IMR-90 (cell line): ENCODE measurements at regions not wholly inside any gene's neighbourhood (a gene's known extent, or its start where the extent isn't known, plus 50 kb on each side); places are given as distances from the start of the nearest gene placed in this dataset.

Source experiments
- ATAC-seq: fragments of 200-7000 bp; cut with Tn5 transposase; 2 replicates; pipeline ENCODE4 v1.9.1; 2020; ENCODE audit warnings: low read depth, mild to moderate bottlenecking, moderate library complexity
- BruUV-seq: library from RNA; stranded (reverse); fragments of 400-500 nt; replicated peaks from 2 replicates; lab custom pipeline; 2021; lab: Mats Ljungman, UMichigan
- CTCF ChIA-PET: fragments of 300-600 bp; formaldehyde crosslinking; extraction: SDS; loops from one replicate; lab custom pipeline; 2021; ENCODE audit warnings: antibody characterized with exemption; lab: Yijun Ruan, JAX
- POLR2A ChIA-PET: fragments of 300-600 bp; sonication (Branson Sonifier 250); formaldehyde crosslinking; loops from one replicate; lab custom pipeline; 2022; ENCODE audit warnings: antibody characterized with exemption; ENCODE audit not compliant: unreplicated experiment; lab: Charles Lee
- DNase-seq: peaks from one replicate; pipeline ENCODE4 v3.0.0; 2013
- H2AFZ ChIP-seq: replicated peaks from 2 replicates; pipeline ENCODE3; 2013; ENCODE audit warnings: low read length, mild to moderate bottlenecking; ENCODE audit not compliant: poor library complexity
- H2AK5ac ChIP-seq: 2 replicates; pipeline ENCODE4 v1.6.1; 2013; ENCODE audit warnings: low read depth, low read length, inconsistent platforms
- H2AK9ac ChIP-seq: replicated peaks from 2 replicates; pipeline ENCODE3; 2013; ENCODE audit warnings: mild to moderate bottlenecking, low read depth, low read length, moderate library complexity; ENCODE audit not compliant: poor library complexity
- H2BK120ac ChIP-seq: 2 replicates; pipeline ENCODE4 v1.6.1; 2013; ENCODE audit warnings: low read depth, low read length, inconsistent platforms
- H2BK15ac ChIP-seq: 3 replicates; pipeline ENCODE4 v1.6.1; 2013; ENCODE audit warnings: low read depth, low read length, inconsistent platforms
- H2BK20ac ChIP-seq: 2 replicates; pipeline ENCODE4 v1.6.1; 2013; ENCODE audit warnings: low read depth, mild to moderate bottlenecking, inconsistent platforms, low read length, moderate library complexity
- H2BK5ac ChIP-seq: 2 replicates; pipeline ENCODE4 v1.6.1; 2013; ENCODE audit warnings: mild to moderate bottlenecking, low read depth, low read length, inconsistent platforms; ENCODE audit not compliant: poor library complexity, severe bottlenecking
- H3K14ac ChIP-seq: replicated peaks from 2 replicates; pipeline ENCODE4 v1.6.1; 2013; ENCODE audit warnings: low read depth, low read length, inconsistent platforms
- H3K18ac ChIP-seq: 2 replicates; pipeline ENCODE4 v1.6.1; 2013; ENCODE audit warnings: low read depth, low read length, control low read depth
- H3K23ac ChIP-seq: 2 replicates; pipeline ENCODE4 v1.6.1; 2013; ENCODE audit warnings: low read depth, low read length, inconsistent platforms
- H3K27ac ChIP-seq: 2 replicates; pipeline ENCODE4 v1.5.1; 2013; ENCODE audit warnings: mild to moderate bottlenecking, control low read depth, low read length; ENCODE audit not compliant: insufficient read depth
- H3K27me3 ChIP-seq: 2 replicates; pipeline ENCODE4 v1.6.1; 2013; ENCODE audit warnings: low read length; ENCODE audit not compliant: control insufficient read depth, insufficient read depth
- H3K36me3 ChIP-seq: 2 replicates; pipeline ENCODE4 v1.6.1; 2013; ENCODE audit warnings: low read length, mixed read lengths; ENCODE audit not compliant: control insufficient read depth, insufficient read depth
- H3K4ac ChIP-seq: 2 replicates; pipeline ENCODE4 v1.6.1; 2013; ENCODE audit warnings: low read depth, low read length, inconsistent platforms
- H3K4me1 ChIP-seq: 2 replicates; pipeline ENCODE4 v1.6.1; 2013; ENCODE audit warnings: low read length, mixed read lengths; ENCODE audit not compliant: control insufficient read depth, insufficient read depth
- H3K4me2 ChIP-seq: 2 replicates; pipeline ENCODE4 v1.6.1; 2013; ENCODE audit warnings: low read depth, mild to moderate bottlenecking, control low read depth, low read length, moderate library complexity
- H3K4me3 ChIP-seq: 2 replicates; pipeline ENCODE4 v1.5.1; 2013; ENCODE audit warnings: low read depth, mild to moderate bottlenecking, control low read depth, low read length, moderate library complexity; ENCODE audit not compliant: insufficient read depth
- H3K56ac ChIP-seq: 2 replicates; pipeline ENCODE4 v1.6.1; 2013; ENCODE audit warnings: low read length, inconsistent platforms; ENCODE audit not compliant: insufficient read depth; ENCODE audit errors: extremely low read depth
- H3K79me1 ChIP-seq, 2 experiments: 2 replicates each; pipeline ENCODE4 v1.6.1; 2013; ENCODE audit warnings: low read length in 2 of 2, inconsistent platforms in 1 of 2, low read depth in 1 of 2
- H3K9ac ChIP-seq: 2 replicates; pipeline ENCODE4 v1.6.1; 2013; ENCODE audit warnings: low read depth, low read length, control low read depth
- H3K9me1 ChIP-seq: 2 replicates; pipeline ENCODE4 v1.6.1; 2013; ENCODE audit warnings: low read length, inconsistent platforms; ENCODE audit not compliant: insufficient read depth
- H3K9me3 ChIP-seq: 2 replicates; pipeline ENCODE4 v1.6.1; 2013; ENCODE audit warnings: low read length; ENCODE audit not compliant: control insufficient read depth, insufficient read depth
- H4K20me1 ChIP-seq: 2 replicates; pipeline ENCODE4 v1.6.1; 2013; ENCODE audit warnings: low read length, inconsistent platforms; ENCODE audit not compliant: insufficient read depth
- H4K5ac ChIP-seq: 2 replicates; pipeline ENCODE4 v1.6.1; 2013; ENCODE audit warnings: mild to moderate bottlenecking, low read depth, low read length, control low read depth
- H4K8ac ChIP-seq, 2 experiments: 2 replicates each; pipeline ENCODE4 v1.6.1; 2013; ENCODE audit warnings: low read depth in 2 of 2, low read length in 2 of 2, control low read depth in 1 of 2, inconsistent platforms in 1 of 2
- H4K91ac ChIP-seq: 2 replicates; pipeline ENCODE4 v1.6.1; 2013; ENCODE audit warnings: low read depth, low read length, inconsistent platforms; ENCODE audit not compliant: insufficient read depth
- BHLHE40 ChIP-seq: fragments of 150-350 bp; IDR thresholded peaks from 2 replicates; pipeline ENCODE4 v1.6.1; 2016; ENCODE audit warnings: mild to moderate bottlenecking, low read depth, low read length
- CEBPB ChIP-seq: IDR thresholded peaks from 2 replicates; pipeline ENCODE4 v1.6.1; 2012; ENCODE audit warnings: low read depth, low read length, improper control_type of control experiment
- CHD1 ChIP-seq: IDR thresholded peaks from 2 replicates; pipeline ENCODE4 v1.6.1; 2012; ENCODE audit warnings: low read depth, low read length, improper control_type of control experiment
- FOS ChIP-seq: fragments of 150-350 bp; IDR thresholded peaks from 2 replicates; pipeline ENCODE4 v1.6.1; 2016; ENCODE audit warnings: low read depth, low read length
- MAFK ChIP-seq: IDR thresholded peaks from 2 replicates; pipeline ENCODE4 v1.6.1; 2012; ENCODE audit warnings: low read depth, low read length, improper control_type of control experiment
- MAZ ChIP-seq: IDR thresholded peaks from 2 replicates; pipeline ENCODE4 v1.6.1; 2012; ENCODE audit warnings: low read depth, mild to moderate bottlenecking, low read length, improper control_type of control experiment, moderate library complexity, borderline replicate concordance
- MXI1 ChIP-seq: IDR thresholded peaks from 2 replicates; pipeline ENCODE4 v1.6.1; 2012; ENCODE audit warnings: low read depth, mild to moderate bottlenecking, low read length, moderate library complexity, borderline replicate concordance
- NFE2L2 ChIP-seq: fragments of 150-350 bp; IDR thresholded peaks from 2 replicates; pipeline ENCODE4 v1.6.1; 2016; ENCODE audit warnings: low read depth, mild to moderate bottlenecking, low read length
- POLR2A ChIP-seq: IDR thresholded peaks from 2 replicates; pipeline ENCODE4 v1.6.1; 2012; ENCODE audit warnings: mild to moderate bottlenecking, low read depth, low read length
- RAD21 ChIP-seq: IDR thresholded peaks from 2 replicates; pipeline ENCODE4 v1.6.1; 2012; ENCODE audit warnings: low read length, improper control_type of control experiment
- RCOR1 ChIP-seq: IDR thresholded peaks from 2 replicates; pipeline ENCODE4 v1.6.1; 2012; ENCODE audit warnings: mild to moderate bottlenecking, low read length, improper control_type of control experiment; ENCODE audit not compliant: insufficient replicate concordance
- RFX5 ChIP-seq: IDR thresholded peaks from 2 replicates; pipeline ENCODE4 v1.8.0; 2012; ENCODE audit warnings: low read depth, mild to moderate bottlenecking, low read length, moderate library complexity
- SMC3 ChIP-seq: fragments of 150-350 bp; IDR thresholded peaks from 2 replicates; pipeline ENCODE4 v1.6.1; 2016; ENCODE audit warnings: low read depth, mild to moderate bottlenecking, antibody characterized with exemption, low read length, moderate library complexity
- WGBS, 2 experiments: methylation state at CpG; one replicate each; pipeline versions ENCODE4 v1.1.5 to v1.1.7; 2013; ENCODE audit warnings: missing lambda C conversion rate in 2 of 2; ENCODE audit not compliant: insufficient read length in 1 of 2; ENCODE audit errors: extremely low coverage in 2 of 2; 5-methylcytosine and 5-hydroxymethylcytosine counted together
- dilution Hi-C: fragments of 300-500 bp; cut with HindIII; formaldehyde crosslinking; loops from one replicate; pipeline ENCODE4 v1.14.3; 2018; ENCODE audit warnings: low sequenced_read_pairs; ENCODE audit not compliant: unreplicated experiment
- in situ Hi-C: fragments of 300-500 bp; cut with MboI; formaldehyde crosslinking; loops from 3 replicates; pipeline ENCODE4 v1.14.3; 2019; ENCODE audit warnings: low sequenced_read_pairs, inconsistent platforms, mixed read lengths
- intact Hi-C: fragments of 100-400 bp; cut with micrococcal nuclease; formaldehyde crosslinking; loops from 2 replicates; pipeline ENCODE4 v1.10.0; 2022
- TF ChIP-seq, protein P1 (sequence below): fragments of 150-350 bp; IDR thresholded peaks from 2 replicates; pipeline ENCODE4 v1.6.1; 2016; ENCODE audit warnings: low read depth, mild to moderate bottlenecking, low read length, moderate library complexity, borderline replicate concordance
- TF ChIP-seq, protein P2 (sequence below): conservative IDR thresholded peaks from 2 replicates; pipeline ENCODE4 v1.5.1; 2012; ENCODE audit warnings: mild to moderate bottlenecking, low read depth, low read length, improper control_type of control experiment
- TF ChIP-seq, protein P3 (sequence below): fragments of 150-350 bp; IDR thresholded peaks from 2 replicates; pipeline ENCODE4 v1.6.1; 2017; ENCODE audit warnings: mild to moderate bottlenecking, antibody characterized with exemption, low read length, low read depth

DNA sequence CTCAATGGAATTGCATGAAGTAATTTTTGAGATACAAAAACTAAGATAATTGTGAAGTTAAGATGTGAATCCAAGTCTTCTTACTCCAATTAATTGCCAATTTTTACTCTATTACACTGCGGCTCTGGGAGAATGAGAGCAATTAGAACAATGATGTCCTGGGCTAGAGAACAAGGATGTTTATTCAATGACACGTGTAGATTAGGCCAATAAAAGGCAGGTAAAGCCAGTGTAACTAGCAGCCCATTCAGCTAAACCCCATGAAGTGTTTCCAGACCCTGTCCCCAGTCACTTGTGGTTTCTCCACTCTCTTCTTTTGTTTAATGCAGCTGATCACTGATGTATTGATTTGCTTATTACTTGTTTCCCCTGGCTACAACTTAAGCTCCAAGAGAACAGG lies 381.1 kb upstream of the ARHGEF26 start:
- H3K4me1 ChIP-seq, result no peaks in the 10 kb centered on the region
- no peaks in the 10 kb centered on the region for H3K36me3 ChIP-seq
- intact Hi-C loops, result no loop called here
- no peak overlapping the region for H3K18ac ChIP-seq
- ATAC-seq (no peak), DNase-seq (no peak)
- no peak overlapping the region for H2BK120ac ChIP-seq
- H3K9ac ChIP-seq, result no peak overlapping the region
- H3K14ac ChIP-seq, result no peak overlapping the region
- H4K91ac ChIP-seq, result no peak overlapping the region
- H3K4me2 ChIP-seq, result no peak overlapping the region
- POLR2A ChIA-PET, result no interaction called here
- in situ Hi-C loops, result no loop called here
- no peaks in the 10 kb centered on the region for H3K79me1 ChIP-seq
- no peak overlapping the region for H3K4me3 ChIP-seq
- no peaks in the 10 kb centered on the region for H3K9me1 ChIP-seq
- H4K8ac ChIP-seq, result no peak overlapping the region
- no peak overlapping the region for H2AK9ac ChIP-seq
- H3K4ac ChIP-seq, result no peak overlapping the region
- no peak overlapping the region for H2AK5ac ChIP-seq
- H3K27me3 ChIP-seq, result no peaks in the 10 kb centered on the region
- dilution Hi-C loops, result no loop called here
- H2BK5ac ChIP-seq, result no peak overlapping the region
- CTCF ChIA-PET, result no interaction called here
- no peak overlapping the region for H2BK15ac ChIP-seq
- H3K56ac ChIP-seq, result no peak overlapping the region
- no peak overlapping the region for H3K23ac ChIP-seq
- TF ChIP-seq RCOR1, result no peak
- TF ChIP-seq CEBPB, result no peak
- TF ChIP-seq, protein P1, sequence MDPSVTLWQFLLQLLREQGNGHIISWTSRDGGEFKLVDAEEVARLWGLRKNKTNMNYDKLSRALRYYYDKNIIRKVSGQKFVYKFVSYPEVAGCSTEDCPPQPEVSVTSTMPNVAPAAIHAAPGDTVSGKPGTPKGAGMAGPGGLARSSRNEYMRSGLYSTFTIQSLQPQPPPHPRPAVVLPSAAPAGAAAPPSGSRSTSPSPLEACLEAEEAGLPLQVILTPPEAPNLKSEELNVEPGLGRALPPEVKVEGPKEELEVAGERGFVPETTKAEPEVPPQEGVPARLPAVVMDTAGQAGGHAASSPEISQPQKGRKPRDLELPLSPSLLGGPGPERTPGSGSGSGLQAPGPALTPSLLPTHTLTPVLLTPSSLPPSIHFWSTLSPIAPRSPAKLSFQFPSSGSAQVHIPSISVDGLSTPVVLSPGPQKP, result no peak
- TF ChIP-seq, protein P2, sequence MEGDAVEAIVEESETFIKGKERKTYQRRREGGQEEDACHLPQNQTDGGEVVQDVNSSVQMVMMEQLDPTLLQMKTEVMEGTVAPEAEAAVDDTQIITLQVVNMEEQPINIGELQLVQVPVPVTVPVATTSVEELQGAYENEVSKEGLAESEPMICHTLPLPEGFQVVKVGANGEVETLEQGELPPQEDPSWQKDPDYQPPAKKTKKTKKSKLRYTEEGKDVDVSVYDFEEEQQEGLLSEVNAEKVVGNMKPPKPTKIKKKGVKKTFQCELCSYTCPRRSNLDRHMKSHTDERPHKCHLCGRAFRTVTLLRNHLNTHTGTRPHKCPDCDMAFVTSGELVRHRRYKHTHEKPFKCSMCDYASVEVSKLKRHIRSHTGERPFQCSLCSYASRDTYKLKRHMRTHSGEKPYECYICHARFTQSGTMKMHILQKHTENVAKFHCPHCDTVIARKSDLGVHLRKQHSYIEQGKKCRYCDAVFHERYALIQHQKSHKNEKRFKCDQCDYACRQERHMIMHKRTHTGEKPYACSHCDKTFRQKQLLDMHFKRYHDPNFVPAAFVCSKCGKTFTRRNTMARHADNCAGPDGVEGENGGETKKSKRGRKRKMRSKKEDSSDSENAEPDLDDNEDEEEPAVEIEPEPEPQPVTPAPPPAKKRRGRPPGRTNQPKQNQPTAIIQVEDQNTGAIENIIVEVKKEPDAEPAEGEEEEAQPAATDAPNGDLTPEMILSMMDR, result no peak
- no peak for TF ChIP-seq RAD21
- TF ChIP-seq, protein P3, sequence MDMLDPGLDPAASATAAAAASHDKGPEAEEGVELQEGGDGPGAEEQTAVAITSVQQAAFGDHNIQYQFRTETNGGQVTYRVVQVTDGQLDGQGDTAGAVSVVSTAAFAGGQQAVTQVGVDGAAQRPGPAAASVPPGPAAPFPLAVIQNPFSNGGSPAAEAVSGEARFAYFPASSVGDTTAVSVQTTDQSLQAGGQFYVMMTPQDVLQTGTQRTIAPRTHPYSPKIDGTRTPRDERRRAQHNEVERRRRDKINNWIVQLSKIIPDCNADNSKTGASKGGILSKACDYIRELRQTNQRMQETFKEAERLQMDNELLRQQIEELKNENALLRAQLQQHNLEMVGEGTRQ, result no peak
- no peak for TF ChIP-seq CHD1
- no peak for TF ChIP-seq NFE2L2
- TF ChIP-seq MAZ, result no peak
- no peak for TF ChIP-seq POLR2A
- no peak for TF ChIP-seq RFX5
- TF ChIP-seq MAFK, result no peak
- TF ChIP-seq BHLHE40, result no peak
- no peak for TF ChIP-seq FOS
- TF ChIP-seq MXI1, result no peak
- TF ChIP-seq SMC3, result no peak
- no TSS peak for BruUV-seq
- H3K27ac ChIP-seq, result no peak overlapping the region
- no peak overlapping the region for H2AFZ ChIP-seq
- no peaks in the 10 kb centered on the region for H4K20me1 ChIP-seq
- H3K9me3 ChIP-seq, result no peaks in the 10 kb centered on the region
- no CpG with 5 or more reads among the region's 2 CpGs for WGBS, 2 experiments
- H4K5ac ChIP-seq, result no peak overlapping the region
- H2BK20ac ChIP-seq, result no peak overlapping the region
